ENCODE measurements at regions not wholly inside any gene's neighbourhood (a gene's known extent, or its start where the extent isn't known, plus 50 kb on each side); places are given as distances from the start of the nearest gene placed in this dataset.

- intact Hi-C loops (cut with DNase I) = no loop called here
- no peak for FAIRE-seq
- H3K4me3 ChIP-seq (ENCODE audit: low read length in 3 of 3) = no peak overlapping the region
These were observed 236.9 kb downstream of the TBXT start for GRCh38 chr6:165930668-165931214.

GRCh38 chr6:165929607-165930006 lies 238.0 kb downstream of the TBXT start:
- no peak overlapping the region for H3K27ac ChIP-seq (ENCODE audit: low read depth in 2 of 2, low read length in 2 of 2)
- intact Hi-C loops (cut with DNase I) = no loop called here
- H3K27me3 ChIP-seq (ENCODE audit: control insufficient read depth, insufficient read depth, low read length) = no peaks in the 10 kb centered on the region
- no peaks in the 10 kb centered on the region for H3K36me3 ChIP-seq (ENCODE audit: control insufficient read depth in 2 of 3, insufficient read depth in 3 of 3, low read length in 3 of 3)
- H3K4me1 ChIP-seq (ENCODE audit: control insufficient read depth in 2 of 3, insufficient read depth in 2 of 3, low read depth in 1 of 3, low read length in 3 of 3) = no peaks in the 10 kb centered on the region
- no peaks in the 10 kb centered on the region for H3K9me3 ChIP-seq (ENCODE audit: control insufficient read depth in 2 of 3, insufficient read depth in 1 of 3, low read length in 3 of 3)
- no peak overlapping the region for H3K4me3 ChIP-seq (ENCODE audit: low read length in 3 of 3)
- no peak for FAIRE-seq
- no peak for TF ChIP-seq CTCF (IDR thresholded peaks at IDR 0.05; ENCODE audit: borderline replicate concordance, extremely low read depth, insufficient read depth)
- H3K9ac ChIP-seq (ENCODE audit: low read length in 3 of 3) = no peak overlapping the region
- no peak for DNase-seq

More at GRCh38 chr6:165930668-165931214, 236.9 kb downstream of the TBXT start:
- no peak for TF ChIP-seq CTCF (IDR thresholded peaks at IDR 0.05; ENCODE audit: borderline replicate concordance, extremely low read depth, insufficient read depth)
- DNase-seq = no peak
- Histone ChIP-seq H3K36me3 (ENCODE audit: control insufficient read depth in 2 of 3, insufficient read depth in 3 of 3, low read length in 3 of 3) (no peaks in the 10 kb centered on the region), H3K4me1 (ENCODE audit: control insufficient read depth in 2 of 3, insufficient read depth in 2 of 3, low read depth in 1 of 3, low read length in 3 of 3) (no peaks in the 10 kb centered on the region), H3K27ac (ENCODE audit: low read depth in 2 of 2, low read length in 2 of 2) (no peak overlapping the region), H3K9ac (ENCODE audit: low read length in 3 of 3) (no peak overlapping the region), H3K27me3 (ENCODE audit: control insufficient read depth, insufficient read depth, low read length) (no peaks in the 10 kb centered on the region), H3K9me3 (ENCODE audit: control insufficient read depth in 2 of 3, insufficient read depth in 1 of 3, low read length in 3 of 3) (no peaks in the 10 kb centered on the region)

- intact Hi-C loops (cut with DNase I) = no loop called here
- no peak overlapping the region for H3K27ac ChIP-seq (ENCODE audit: low read depth in 2 of 2, low read length in 2 of 2)
- no peak for FAIRE-seq
- no peak for TF ChIP-seq CTCF (IDR thresholded peaks at IDR 0.05; ENCODE audit: borderline replicate concordance, extremely low read depth, insufficient read depth)
- H3K27me3 ChIP-seq (ENCODE audit: control insufficient read depth, insufficient read depth, low read length) = no peaks in the 10 kb centered on the region
- no peaks in the 10 kb centered on the region for H3K9me3 ChIP-seq (ENCODE audit: control insufficient read depth in 2 of 3, insufficient read depth in 1 of 3, low read length in 3 of 3)
- no peaks in the 10 kb centered on the region for H3K36me3 ChIP-seq (ENCODE audit: control insufficient read depth in 2 of 3, insufficient read depth in 3 of 3, low read length in 3 of 3)
- no peaks in the 10 kb centered on the region for H3K4me1 ChIP-seq (ENCODE audit: control insufficient read depth in 2 of 3, insufficient read depth in 2 of 3, low read depth in 1 of 3, low read length in 3 of 3)
- no peak for DNase-seq
- H3K9ac ChIP-seq (ENCODE audit: low read length in 3 of 3) = no peak overlapping the region
- no peak overlapping the region for H3K4me3 ChIP-seq (ENCODE audit: low read length in 3 of 3)
These were observed 241.3 kb downstream of the TBXT start for GRCh38 chr6:165926378-165926777.

Data from kidney (tissue), 13 donors.